GM19438 (cell line): ENCODE measurements at regions not wholly inside any gene's neighbourhood (a gene's known extent, or its start where the extent isn't known, plus 50 kb on each side); places are given as distances from the start of the nearest gene placed in this dataset.
A peak's percentile ranks its signal among the peaks of the same experiment; 100 is the strongest.
"Not testable (repeated sequence)": the region's sequence is repeated elsewhere in the genome, so short reads cannot be mapped to it uniquely, and the experiment has no call there.

Source experiments
- ATAC-seq: cut with Tn5 transposase; IDR thresholded peaks from one replicate; pipeline ENCODE4 v1.9.1; 2021; ENCODE audit warnings: low read depth; ENCODE audit not compliant: unreplicated experiment

DNA sequence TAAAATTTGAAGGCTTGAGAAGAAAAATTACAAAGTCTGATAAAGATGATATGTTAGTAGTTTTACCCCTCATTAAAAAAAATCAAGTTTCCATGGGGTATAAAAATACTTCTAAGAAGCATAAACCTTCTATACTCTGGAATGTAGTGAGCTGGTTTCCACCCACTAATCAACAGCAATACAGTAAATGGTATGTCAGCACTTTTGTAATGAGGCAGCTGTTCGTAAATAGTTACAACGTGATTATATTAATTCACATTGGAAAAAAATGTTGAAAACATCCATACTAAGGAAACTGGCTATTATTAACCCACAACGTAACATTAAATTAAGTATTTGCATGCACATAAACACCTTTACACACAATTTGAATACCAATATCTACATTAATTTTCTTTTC lies 283.1 kb upstream of the FAM174A start:
- ATAC-seq: no peak

DNA sequence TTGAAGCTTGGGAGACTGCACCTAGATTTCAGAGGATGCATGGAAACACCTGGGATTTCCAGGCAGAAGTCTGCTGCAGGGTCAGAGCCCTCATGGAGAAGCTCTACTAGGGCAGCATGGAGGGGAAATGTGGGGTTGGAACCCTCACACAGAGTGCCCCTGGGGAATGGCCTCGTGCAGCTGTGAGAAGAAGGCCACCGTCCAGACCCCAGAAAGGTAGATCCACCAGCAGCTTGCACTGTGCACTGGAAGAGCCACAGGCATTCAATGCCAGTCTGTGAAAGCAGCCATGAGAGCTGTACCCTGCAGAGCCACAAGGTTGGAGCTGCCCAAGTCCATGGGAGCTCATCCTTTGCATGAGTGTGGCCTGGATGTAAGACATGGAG lies 285.3 kb upstream of the FAM174A start:
- no peak for ATAC-seq

DNA sequence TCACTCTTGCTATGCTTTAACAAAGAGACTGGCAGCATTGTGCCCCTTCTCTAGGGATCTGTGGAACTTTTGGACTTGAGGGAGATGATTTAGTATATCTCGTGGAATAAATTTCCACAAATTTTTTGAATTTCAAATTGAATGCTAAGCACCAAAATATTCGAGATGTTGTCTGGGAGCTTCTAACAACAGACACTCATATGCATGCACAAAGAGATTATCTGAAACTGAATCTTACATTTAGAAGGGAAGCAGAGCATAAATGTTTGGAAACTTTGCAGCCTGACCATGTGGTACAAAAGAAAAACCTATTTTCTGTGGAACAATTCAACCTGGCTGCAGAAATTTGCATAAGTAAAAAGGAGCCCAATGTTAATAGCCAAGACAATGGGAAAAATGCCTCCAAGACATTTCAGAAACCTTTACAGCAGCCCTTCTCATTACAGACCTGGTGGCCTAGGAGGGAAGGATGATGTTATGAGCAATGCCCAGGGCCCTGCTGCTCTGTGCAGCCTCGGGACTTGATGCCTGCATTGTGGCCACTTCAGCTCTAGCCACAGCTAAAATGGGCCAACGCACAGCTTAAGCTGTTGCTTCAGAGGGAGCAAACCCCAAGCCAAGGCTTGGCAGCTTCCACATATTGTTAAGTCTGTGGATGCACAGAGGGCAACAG lies 285.8 kb upstream of the FAM174A start:
- no peak for ATAC-seq

DNA sequence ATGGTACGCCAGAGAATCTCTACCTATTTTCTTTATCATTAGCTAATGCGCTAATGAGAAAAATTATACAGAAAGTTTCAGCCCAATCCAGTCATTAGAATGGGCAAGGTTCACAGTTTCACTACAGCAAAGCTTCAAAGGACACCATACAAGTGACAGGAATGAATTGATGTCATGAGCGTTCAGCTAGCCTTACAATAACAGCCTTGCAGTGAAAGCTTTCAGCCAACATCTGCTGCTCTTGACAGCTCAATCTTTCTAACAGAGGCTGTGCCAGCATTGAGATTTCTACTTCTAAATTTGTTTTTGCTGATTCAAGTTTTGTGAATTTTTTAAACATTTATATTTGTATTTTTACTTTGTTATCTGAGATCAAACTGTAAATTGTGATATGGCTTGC lies 302.4 kb upstream of the FAM174A start:
- no peak for ATAC-seq

DNA sequence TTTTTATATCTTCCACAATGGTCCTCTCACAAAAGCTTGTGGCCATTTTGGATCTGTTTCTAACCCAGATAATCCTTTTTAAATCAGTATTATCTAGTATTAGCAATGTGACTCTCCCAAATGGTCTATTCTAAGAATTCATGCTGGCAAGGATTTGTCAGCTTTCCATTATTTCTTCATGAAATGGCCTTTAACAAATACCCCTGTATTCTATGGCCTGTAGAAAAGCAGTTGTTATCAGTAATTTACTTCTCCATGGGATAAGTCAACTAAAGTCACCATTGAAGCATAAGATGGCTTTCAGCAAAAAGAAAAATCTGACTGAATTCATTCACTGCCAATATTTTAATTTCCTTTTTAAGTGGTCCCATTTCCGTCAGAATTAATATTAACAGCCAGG lies 346.4 kb upstream of the FAM174A start:
- no peak for ATAC-seq

DNA sequence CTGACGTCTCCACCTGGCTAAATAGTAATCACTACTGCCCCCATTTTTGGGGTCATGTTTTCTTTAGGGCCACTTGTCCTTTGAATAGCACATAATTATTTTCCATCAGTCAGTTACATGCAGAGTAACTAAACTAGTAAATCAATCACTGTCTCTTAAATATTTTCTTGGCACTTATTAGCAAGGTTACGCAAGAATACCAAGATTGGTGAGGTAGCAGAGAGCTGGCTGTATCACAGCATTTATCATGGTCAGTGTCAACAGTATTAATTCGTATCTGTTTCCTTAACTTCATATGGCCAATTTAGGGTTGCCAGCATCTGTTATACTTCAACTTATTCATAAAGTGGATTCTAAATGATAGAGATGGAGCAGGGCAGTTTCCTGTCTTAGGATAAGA lies 346.8 kb upstream of the FAM174A start:
- no peak for ATAC-seq

DNA sequence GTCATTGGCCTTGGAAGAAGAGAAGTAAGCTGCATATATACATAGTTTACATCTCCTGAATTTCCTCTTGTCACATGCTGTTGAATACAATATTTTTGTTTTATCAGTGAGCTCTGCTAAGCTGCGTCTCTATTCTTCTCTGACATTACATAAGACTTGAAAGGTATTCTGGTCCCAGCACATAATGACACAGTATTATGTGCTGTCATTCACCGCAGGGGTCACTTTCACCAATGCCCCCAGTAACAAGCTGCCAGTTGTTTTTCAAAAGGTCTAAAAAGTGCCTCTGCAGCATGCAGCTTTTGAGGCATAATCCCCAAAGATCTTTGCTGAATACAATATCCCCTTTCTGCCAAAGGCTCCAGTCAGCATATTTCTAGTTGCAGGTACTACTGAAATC lies 349.0 kb upstream of the FAM174A start:
- ATAC-seq: no peak

DNA sequence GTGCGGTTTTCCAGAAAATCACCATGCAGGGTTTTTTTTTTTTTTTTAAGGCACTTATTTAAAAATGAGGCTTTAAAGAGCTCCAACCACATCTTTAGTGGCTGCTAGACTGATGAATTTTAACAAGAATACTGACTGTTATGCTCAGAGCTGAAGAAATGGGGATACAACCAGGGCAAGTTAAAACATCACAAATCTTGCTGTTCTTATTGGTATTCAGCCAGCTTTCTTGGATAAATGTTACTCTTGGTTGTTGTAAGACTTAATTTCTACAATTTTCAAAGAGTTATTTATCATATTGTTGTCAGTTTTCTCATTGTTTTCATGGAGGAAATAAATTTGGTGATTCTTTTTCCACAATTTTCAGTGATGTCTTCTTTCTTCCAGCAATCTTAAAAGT lies 352.8 kb upstream of the FAM174A start:
- ATAC-seq: no peak

DNA sequence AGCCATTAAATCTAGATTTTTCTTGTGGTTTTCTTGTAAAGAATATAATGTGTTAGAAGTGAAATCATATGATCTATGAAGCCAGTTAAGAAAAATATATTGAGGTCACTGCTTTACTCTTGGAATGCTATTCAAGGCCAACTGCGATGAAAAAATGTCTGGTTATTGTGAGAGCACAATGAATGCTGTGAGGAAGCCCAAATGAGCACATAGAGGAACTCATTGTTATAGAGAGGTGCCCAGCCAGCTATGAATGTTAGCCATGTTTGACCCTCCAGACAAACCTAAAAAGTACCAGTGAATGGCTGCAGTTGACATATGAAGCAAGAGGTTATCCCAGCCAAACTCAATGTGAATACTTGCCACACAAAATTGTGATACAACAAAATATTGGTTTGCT lies 359.8 kb upstream of the FAM174A start:
- no peak for ATAC-seq

DNA sequence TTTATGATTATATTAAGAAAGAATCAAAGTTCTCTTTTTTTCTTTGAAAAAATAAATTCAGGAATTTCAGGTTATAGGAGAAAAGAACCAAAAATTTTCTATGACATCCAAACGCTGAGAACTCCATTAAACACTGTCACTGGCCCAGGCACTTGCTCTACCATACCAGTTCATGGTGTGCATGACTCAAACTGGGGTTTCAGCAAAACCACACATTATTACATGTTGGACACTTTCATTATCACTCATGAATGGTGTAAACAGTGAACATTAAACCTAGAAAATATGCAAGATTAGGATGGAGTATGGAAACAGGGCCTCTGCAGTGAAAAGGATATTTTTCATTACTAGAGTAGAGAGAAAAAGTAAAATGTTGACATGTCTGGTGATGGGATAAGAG lies 369.9 kb upstream of the FAM174A start:
- ATAC-seq: peak; percentile 100

DNA sequence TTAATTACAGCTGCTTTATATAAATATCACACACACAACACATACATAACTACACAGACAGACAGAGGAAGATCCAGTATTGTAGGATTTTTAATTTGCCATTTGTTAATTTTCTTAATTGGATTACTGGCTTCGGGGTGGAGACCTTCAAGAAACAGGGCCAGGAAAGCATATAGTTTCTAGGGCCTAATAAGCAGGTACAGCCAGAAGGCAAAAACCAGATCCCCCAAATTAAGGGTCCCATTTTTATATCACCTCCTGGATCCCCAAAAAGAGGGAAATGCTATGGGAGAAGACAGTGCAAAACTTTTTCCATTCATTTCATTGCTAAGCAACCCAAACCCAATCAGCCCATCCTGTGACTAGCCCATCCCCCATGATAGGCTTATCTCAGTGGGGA lies 373.3 kb upstream of the FAM174A start:
- no peak for ATAC-seq

DNA sequence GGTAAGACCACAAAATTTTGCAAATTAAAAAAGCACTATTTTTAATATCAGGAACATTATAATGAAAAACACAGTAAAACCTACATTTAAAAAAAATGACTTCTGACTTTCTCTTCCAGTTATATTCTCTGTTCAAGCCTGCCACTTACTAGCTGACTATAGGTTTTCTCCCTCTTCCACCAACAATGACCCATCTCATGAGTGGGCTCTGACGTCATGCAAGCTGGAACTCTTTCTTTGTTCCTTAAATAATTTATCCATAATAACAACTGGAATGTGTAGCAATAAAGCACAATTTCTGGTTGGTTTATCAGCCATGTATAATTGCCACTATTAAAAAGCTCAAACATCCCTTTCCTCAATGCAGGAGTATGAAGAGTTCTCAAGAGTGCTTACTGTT lies 378.1 kb upstream of the FAM174A start:
- ATAC-seq: no peak

DNA sequence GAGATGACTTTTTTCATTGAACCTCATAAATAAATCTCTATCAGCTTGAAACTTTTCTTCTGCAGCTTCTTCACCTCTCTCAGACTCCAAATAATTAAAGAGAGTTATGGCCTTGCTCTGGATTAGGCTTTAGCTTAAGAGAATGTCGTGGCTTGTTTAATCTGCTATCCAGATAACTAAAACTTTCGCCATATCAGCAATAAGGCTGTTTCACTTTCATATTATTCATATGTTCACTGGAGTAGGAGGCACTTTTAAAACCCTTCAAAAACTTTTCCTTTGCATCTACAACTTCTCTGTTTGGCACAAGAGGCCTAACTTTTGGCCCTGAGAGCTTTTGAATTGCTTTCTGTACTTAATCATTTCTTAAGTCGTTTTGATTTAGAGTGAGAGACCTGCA lies 386.9 kb upstream of the FAM174A start:
- ATAC-seq: no peak

DNA sequence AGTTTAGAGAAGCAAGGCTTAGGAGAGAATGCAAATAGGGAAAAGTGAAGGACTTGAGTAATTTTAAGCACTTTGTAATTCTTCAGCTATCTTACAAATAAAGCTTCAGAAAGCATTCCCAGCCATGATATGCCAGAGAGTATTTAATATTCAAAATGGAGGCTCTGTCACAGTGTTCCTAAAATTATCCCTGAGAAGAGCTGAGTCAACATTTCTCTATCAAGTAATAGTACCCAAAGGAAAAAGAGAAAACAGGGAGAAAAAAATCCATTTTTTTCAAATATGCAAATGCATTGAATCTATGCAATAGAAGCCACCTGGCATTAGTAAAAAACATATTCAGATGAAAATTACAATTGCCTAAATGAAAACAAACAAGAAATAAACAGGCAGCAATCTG lies 392.6 kb upstream of the FAM174A start:
- ATAC-seq: no peak

DNA sequence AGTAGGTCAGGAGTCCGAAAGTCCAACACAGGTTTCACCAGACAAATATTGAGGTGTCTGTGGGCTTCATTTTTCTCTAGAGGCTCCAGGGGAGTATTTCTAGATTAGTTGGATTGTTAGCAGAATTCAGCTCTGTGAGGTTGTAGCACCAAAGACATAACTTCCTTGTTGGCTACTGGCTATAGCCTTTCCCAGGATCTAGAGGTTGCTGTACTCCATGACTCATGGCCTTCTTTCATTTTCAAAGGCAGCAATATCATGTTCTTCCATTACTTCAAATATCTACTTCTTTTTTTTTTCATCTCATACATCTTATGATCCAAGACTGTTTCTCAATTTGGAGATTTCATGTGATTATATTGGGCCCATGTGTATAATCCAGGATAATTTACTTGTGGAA lies 404.0 kb upstream of the FAM174A start:
- ATAC-seq: no peak

DNA sequence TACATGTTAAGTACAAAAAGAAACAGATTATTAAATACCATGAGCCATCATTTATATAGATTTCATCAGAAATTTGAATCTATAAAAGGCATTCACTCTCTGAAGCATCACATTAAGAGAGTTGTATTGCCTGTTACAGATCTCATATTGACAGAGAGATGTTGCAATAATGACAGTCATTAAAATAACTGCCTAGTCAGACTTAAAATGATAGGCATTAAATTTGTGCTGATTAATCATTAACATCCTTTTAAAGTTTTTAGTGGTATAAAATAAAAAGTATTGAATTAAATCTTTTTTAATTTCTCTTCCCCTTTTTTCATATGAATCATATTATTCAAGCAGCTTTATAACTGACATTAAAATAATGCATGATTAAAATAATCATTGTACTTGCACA lies 404.9 kb upstream of the FAM174A start:
- no peak for ATAC-seq

DNA sequence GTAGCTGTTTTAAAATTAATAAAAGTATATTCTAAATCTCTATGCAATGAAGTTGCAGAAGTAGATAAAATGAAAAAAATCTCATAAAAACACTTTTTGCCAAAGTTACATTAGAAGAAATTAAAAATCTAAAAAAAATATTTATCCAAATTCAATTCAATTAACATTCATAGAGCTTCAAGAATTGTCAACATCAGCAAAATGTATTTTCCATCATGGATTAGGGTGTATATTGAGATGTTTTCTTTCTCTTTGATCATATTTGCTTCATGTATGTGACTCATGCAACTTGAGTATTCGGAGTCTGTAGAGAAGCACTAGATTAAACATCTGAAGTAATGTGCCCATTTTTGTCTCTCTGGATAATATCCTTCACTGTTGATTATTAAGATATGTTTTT lies 415.3 kb upstream of the FAM174A start:
- ATAC-seq: no peak

DNA sequence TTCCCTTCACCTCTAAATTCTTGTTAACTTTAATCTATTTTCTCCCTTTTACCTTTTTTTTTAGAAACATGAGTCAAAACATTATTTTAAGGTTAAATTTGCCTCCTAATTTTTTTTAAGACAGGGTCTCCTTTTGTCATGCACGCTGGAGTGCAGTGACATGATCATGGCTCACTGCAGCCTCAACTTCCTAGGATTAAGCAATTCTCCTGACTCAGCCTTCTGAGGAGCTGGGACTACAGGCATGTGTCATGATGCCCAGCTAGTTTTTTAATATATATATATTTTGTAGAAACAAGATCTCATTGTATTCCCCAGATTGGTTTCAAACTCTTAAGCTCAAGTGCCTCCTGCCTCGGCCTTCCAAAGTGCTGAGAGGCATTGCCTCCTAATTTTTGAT lies 424.7 kb upstream of the FAM174A start:
- no peak for ATAC-seq

DNA sequence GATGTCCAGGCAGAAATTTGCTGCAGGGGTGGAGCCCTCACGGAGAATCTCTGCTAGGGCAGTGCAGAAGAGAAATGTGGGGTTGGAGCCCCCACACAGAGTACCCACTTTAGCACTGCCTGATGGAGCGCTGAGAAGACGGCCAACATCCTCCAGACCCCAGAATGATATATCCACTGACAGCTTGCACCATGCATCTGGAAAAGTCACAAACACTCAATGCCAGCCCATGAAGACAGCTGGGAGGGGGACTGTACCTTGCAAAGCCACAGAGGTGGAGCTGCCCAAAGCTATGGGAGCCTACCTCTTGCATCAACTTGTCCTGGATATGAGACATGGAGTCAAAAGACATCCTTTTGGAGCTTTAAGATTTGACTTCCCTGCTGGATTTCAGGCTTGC lies 426.3 kb upstream of the FAM174A start:
- ATAC-seq: no peak

DNA sequence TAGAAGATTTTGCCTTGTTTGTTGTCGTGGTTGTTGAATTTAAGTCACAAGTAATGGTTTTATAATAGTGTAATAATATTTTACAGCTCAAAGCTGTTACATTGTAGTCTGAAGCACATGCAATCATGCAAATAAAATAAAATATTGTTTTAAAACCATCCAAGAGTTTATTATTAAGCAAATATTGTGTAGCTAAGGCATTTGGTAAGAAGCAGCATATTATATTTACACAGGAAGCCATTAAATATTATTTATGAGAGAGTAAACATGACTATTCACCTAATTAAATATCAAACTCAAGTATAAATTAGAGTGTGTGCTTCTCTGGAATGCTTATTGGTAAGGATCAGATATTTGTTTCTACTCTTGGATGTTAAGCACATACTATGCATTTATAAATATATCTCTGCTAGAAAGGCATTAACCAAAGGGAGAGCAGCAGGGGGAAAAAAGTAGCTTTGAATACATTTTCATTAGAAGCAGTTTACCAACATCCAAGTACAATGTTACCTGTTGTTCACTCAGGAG lies 431.5 kb upstream of the FAM174A start:
- ATAC-seq: not testable (repeated sequence)

DNA sequence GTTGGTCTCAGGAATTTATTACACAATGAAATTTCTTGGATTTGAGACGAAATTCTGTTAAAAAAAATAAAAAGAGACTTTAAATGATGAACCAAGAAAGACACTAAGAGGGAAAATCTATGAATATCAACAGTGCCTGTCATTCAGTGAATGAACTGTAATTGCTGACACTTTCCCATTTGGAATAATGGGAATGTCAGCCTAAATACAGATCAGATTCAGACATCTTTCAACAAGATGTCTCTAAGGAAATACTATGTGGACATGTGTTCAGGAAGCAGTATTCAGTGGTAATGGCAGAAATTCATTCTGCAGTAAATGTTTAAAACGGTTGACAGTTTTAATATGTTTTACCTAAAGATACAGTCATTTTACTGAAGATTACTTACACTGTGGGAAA lies 433.7 kb upstream of the FAM174A start:
- not testable (repeated sequence) for ATAC-seq

DNA sequence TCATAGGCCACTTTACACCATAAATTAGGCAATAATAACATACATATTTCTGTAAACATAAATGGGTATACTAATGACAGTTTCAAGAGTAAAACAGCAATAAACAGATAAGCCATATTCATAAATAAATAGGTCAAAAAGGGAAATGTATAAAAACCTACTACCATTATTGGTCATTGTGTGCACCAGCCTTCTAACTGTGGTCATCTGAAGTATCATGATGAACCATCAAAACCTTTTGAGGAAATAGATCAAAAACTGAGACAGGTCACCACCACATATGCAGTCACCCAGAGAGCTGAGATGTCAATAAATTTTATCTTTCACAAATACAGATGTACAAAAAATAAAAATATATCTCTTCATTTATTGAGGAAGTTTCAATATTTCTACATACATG lies 438.8 kb upstream of the FAM174A start:
- ATAC-seq: not testable (repeated sequence)

DNA sequence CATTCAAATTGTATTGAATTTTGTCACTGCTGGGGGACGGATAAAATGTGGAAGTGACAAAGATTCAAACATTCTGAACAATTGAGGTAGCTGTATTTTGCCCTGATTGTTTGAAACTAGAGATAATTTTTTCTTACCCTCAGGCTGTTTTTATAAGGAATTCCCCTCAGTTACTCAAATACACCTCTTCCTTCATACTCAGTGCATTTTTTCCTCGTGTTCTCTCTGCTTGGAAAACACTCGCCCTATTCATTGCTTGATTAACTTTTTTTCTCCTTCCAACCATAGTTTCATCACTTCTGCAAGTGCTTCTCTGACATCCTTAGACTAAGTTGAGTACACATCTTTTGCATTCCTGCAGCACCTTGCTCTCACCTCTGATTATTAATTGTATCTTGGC lies 454.5 kb upstream of the FAM174A start:
- not testable (repeated sequence) for ATAC-seq
